ENCODE measurements at regions not wholly inside any gene's neighbourhood (a gene's known extent, or its start where the extent isn't known, plus 50 kb on each side); places are given as distances from the start of the nearest gene placed in this dataset.

- H3K4me2 ChIP-seq, result no peak overlapping the region
- H3K27ac ChIP-seq (ENCODE audit: low read depth in 2 of 2, low read length in 1 of 2), result no peak overlapping the region
- no peak overlapping the region for H2AFZ ChIP-seq (ENCODE audit: low read depth)
- no peaks in the 10 kb centered on the region for H3K9me3 ChIP-seq
- H3K9ac ChIP-seq, result no peak overlapping the region
- H3K4me3 ChIP-seq (ENCODE audit: low read depth in 2 of 2, low read length in 1 of 2), result no peak overlapping the region
- 35% methylated on average over 5 of the region's 5 CpGs for WGBS (ENCODE audit: low lambda C conversion rate)
- no peaks in the 10 kb centered on the region for H3K79me2 ChIP-seq (ENCODE audit: insufficient read depth)
- ChIA-PET CTCF (interaction anchor here (0.6 kb wide), 1 partner anchor 494 kb away, joined by 3 read pairs; no protein-coding TSS in a partner anchor), POLR2A (no interaction called here)
- peaks cover 0 to 2% of the 10 kb centered on the region in 2 experiments; a peak in 1 of 4 replicates for H3K4me1 ChIP-seq (ENCODE audit: control insufficient read depth in 1 of 2, insufficient read depth in 2 of 2, low read depth in 1 of 2, low read length in 1 of 2)
- no peaks in the 10 kb centered on the region for H3K36me3 ChIP-seq (replicated peaks in 1 of 2; ENCODE audit: control insufficient read depth in 1 of 2, insufficient read depth in 2 of 2, low read length in 1 of 2)
- no peaks in the 10 kb centered on the region for H3K27me3 ChIP-seq (ENCODE audit: insufficient read depth)
- no peaks in the 10 kb centered on the region for H3K9me2 ChIP-seq
- no peaks in the 10 kb centered on the region for H3F3A ChIP-seq (replicated peaks; ENCODE audit: insufficient read depth)
- TF ChIP-seq TAF1 (IDR thresholded peaks at IDR 0.05; ENCODE audit: borderline replicate concordance, low read depth, low read length) (no peak), NRF1 (IDR thresholded peaks at IDR 0.05; ENCODE audit: low read depth, low read length) (no peak), TEAD4 (IDR thresholded peaks at IDR 0.05; ENCODE audit: borderline replicate concordance, insufficient read depth) (no peak), ELF1 (IDR thresholded peaks at IDR 0.05) (no peak), EZH2phosphoT487 (IDR thresholded peaks at IDR 0.05; ENCODE audit: borderline replicate concordance, low read depth) (no peak)
- TF ChIP-seq, protein P1, sequence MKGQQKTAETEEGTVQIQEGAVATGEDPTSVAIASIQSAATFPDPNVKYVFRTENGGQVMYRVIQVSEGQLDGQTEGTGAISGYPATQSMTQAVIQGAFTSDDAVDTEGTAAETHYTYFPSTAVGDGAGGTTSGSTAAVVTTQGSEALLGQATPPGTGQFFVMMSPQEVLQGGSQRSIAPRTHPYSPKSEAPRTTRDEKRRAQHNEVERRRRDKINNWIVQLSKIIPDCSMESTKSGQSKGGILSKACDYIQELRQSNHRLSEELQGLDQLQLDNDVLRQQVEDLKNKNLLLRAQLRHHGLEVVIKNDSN (IDR thresholded peaks at IDR 0.05; ENCODE audit: borderline replicate concordance, low read depth), result no peak
- TF ChIP-seq, protein P2, sequence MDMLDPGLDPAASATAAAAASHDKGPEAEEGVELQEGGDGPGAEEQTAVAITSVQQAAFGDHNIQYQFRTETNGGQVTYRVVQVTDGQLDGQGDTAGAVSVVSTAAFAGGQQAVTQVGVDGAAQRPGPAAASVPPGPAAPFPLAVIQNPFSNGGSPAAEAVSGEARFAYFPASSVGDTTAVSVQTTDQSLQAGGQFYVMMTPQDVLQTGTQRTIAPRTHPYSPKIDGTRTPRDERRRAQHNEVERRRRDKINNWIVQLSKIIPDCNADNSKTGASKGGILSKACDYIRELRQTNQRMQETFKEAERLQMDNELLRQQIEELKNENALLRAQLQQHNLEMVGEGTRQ (IDR thresholded peaks at IDR 0.05; ENCODE audit: borderline replicate concordance, low read depth, low read length), result no peak
- TF ChIP-seq, protein P3, sequence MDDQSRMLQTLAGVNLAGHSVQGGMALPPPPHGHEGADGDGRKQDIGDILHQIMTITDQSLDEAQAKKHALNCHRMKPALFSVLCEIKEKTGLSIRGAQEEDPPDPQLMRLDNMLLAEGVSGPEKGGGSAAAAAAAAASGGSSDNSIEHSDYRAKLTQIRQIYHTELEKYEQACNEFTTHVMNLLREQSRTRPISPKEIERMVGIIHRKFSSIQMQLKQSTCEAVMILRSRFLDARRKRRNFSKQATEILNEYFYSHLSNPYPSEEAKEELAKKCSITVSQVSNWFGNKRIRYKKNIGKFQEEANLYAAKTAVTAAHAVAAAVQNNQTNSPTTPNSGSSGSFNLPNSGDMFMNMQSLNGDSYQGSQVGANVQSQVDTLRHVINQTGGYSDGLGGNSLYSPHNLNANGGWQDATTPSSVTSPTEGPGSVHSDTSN (IDR thresholded peaks at IDR 0.05), result no peak
- no peak for DNase-seq
- no peaks in the 10 kb centered on the region for H4K20me1 ChIP-seq (ENCODE audit: insufficient read depth)
These were observed 86.4 kb downstream of the CBLN1 start for GRCh38 chr16:49195237-49195548.

DNA sequence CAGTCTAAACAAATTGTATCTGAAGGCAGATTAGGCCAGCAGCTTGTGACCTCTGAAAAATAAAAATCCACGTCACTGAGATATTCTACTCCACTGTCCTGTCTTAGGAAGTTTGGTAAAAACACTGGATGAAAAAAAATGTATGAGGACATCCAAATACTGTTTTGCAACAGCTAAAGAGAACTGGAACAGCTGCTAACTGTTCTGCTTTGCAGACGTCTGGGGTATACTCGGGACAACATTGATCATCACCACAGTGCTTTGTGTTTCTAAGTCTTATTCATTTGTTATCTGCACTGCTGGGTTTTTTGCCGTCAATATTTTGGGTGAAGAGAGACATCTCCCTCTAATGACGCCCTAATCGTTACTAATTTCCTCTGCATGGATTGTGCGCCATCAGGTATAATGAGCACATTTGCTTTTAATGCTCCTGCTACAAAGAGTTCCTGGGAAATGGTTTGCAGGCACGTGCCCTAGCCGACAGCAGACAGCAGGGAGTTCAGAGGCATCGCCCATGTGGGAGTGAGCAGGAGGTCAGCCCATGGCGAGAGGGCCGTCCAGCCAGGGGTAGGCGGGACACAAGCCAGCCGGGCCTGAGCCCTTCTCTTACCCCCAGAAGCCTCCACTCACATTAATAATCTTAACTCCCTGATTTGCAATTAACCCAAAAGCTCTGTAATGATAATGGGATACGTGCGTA is 87.0 kb downstream of the CBLN1 start:
- no peaks in the 10 kb centered on the region for H4K20me1 ChIP-seq (ENCODE audit: insufficient read depth)
- H3K4me3 ChIP-seq (ENCODE audit: low read depth in 2 of 2, low read length in 1 of 2), result no peak overlapping the region
- no peak overlapping the region for H3K27ac ChIP-seq (ENCODE audit: low read depth in 2 of 2, low read length in 1 of 2)
- no peaks in the 10 kb centered on the region for H3K36me3 ChIP-seq (replicated peaks in 1 of 2; ENCODE audit: control insufficient read depth in 1 of 2, insufficient read depth in 2 of 2, low read length in 1 of 2)
- ChIA-PET POLR2A (no interaction called here), CTCF (interaction anchor here (0.6 kb wide), 1 partner anchor 133 kb away, joined by 3 read pairs; no protein-coding TSS in a partner anchor)
- no peak for TF ChIP-seq EP300 (IDR thresholded peaks at IDR 0.05; ENCODE audit: borderline replicate concordance in 1 of 2, low read depth in 1 of 2, low read length in 1 of 2)
- no peak overlapping the region for H2AFZ ChIP-seq (ENCODE audit: low read depth)
- H3K9me2 ChIP-seq, result no peaks in the 10 kb centered on the region
- H3K4me2 ChIP-seq, result no peak overlapping the region
- H3K9ac ChIP-seq, result no peak overlapping the region
- no peaks in the 10 kb centered on the region for H3K27me3 ChIP-seq (ENCODE audit: insufficient read depth)
- no peaks in the 10 kb centered on the region for H3F3A ChIP-seq (replicated peaks; ENCODE audit: insufficient read depth)
- H3K4me1 ChIP-seq (ENCODE audit: control insufficient read depth in 1 of 2, insufficient read depth in 2 of 2, low read depth in 1 of 2, low read length in 1 of 2), result peaks cover 0 to 2% of the 10 kb centered on the region in 2 experiments; a peak in 1 of 4 replicates
- no peaks in the 10 kb centered on the region for H3K79me2 ChIP-seq (ENCODE audit: insufficient read depth)
- H3K9me3 ChIP-seq, result no peaks in the 10 kb centered on the region
- DNase-seq, result no peak
- 27% methylated on average over 16 of the region's 16 CpGs for WGBS (ENCODE audit: low lambda C conversion rate)
